HEK293T (cell line): ENCODE measurements at regions not wholly inside any gene's neighbourhood (a gene's known extent, or its start where the extent isn't known, plus 50 kb on each side); places are given as distances from the start of the nearest gene placed in this dataset.

ENCODE experiments used
- ARNT ChIP-seq: fragments of 450-650 bp; IDR thresholded peaks from 2 replicates; pipeline ENCODE4 v1.6.1; 2017; ENCODE audit warnings: mild to moderate bottlenecking
- BHLHE40 ChIP-seq: fragments of 450-650 bp; IDR thresholded peaks from 2 replicates; pipeline ENCODE4 v1.6.1; 2016; ENCODE audit warnings: mild to moderate bottlenecking, moderate library complexity, borderline replicate concordance
- CTBP1 ChIP-seq: fragments of 450-650 bp; IDR thresholded peaks from 2 replicates; pipeline ENCODE4 v1.6.1; 2016; ENCODE audit warnings: borderline replicate concordance
- ELF4 ChIP-seq: fragments of 450-650 bp; IDR thresholded peaks from 2 replicates; pipeline ENCODE4 v1.6.1; 2017; ENCODE audit warnings: antibody characterized with exemption
- FOXA1 ChIP-seq: fragments of 450-650 bp; IDR thresholded peaks from 2 replicates; pipeline ENCODE4 v1.6.1; 2016; ENCODE audit warnings: mild to moderate bottlenecking
- FOXK2 ChIP-seq: fragments of 450-650 bp; IDR thresholded peaks from 2 replicates; pipeline ENCODE4 v1.6.1; 2016; ENCODE audit warnings: mild to moderate bottlenecking
- FOXM1 ChIP-seq: fragments of 450-650 bp; IDR thresholded peaks from 2 replicates; pipeline ENCODE4 v1.6.1; 2017; ENCODE audit warnings: mild to moderate bottlenecking, borderline replicate concordance
- NFRKB ChIP-seq: fragments of 450-650 bp; IDR thresholded peaks from 2 replicates; pipeline ENCODE4 v1.6.1; 2016; ENCODE audit warnings: mild to moderate bottlenecking, moderate library complexity
- SP1 ChIP-seq: fragments of 450-650 bp; IDR thresholded peaks from 2 replicates; pipeline ENCODE4 v1.6.1; 2017
- SUZ12 ChIP-seq: fragments of 450-650 bp; IDR thresholded peaks from 2 replicates; pipeline ENCODE4 v1.6.1; 2016; ENCODE audit warnings: mild to moderate bottlenecking
- TARDBP ChIP-seq: fragments of 450-650 bp; IDR thresholded peaks from 2 replicates; pipeline ENCODE4 v1.6.1; 2016
- ZNF384 ChIP-seq: fragments of 450-650 bp; IDR thresholded peaks from 2 replicates; pipeline ENCODE4 v1.6.1; 2016
- TF ChIP-seq, protein P1 (sequence below): fragments of 450-650 bp; IDR thresholded peaks from 2 replicates; pipeline ENCODE4 v1.6.1; 2016

DNA sequence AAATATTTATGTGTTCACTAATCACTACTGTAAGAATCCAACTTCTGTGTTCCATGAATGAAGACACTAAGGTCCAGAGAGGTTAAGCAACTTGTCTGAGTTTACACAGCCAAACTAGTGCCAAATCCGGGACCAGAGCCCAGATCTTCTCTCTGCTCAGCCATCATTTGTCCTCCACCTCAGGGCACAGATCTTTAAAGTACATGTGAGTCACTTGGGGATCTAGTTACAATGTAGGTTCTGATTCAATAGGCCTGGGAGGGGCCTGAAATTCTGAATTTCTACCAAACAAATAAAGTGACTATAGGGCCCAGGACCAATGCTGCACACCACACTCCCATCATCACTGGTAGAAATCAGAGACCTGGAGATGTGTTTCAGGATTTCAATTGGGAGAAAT is 162.9 kb downstream of the GXYLT1 start:
- TF ChIP-seq ARNT = no peak
- no peak for TF ChIP-seq FOXA1
- TF ChIP-seq CTBP1 = no peak
- no peak for TF ChIP-seq SP1
- TF ChIP-seq FOXK2 = no peak
- TF ChIP-seq ZNF384 = no peak
- no peak for TF ChIP-seq ELF4
- no peak for TF ChIP-seq SUZ12
- TF ChIP-seq FOXM1 = no peak
- TF ChIP-seq TARDBP = no peak
- no peak for TF ChIP-seq NFRKB
- no peak for TF ChIP-seq BHLHE40
- TF ChIP-seq, protein P1, sequence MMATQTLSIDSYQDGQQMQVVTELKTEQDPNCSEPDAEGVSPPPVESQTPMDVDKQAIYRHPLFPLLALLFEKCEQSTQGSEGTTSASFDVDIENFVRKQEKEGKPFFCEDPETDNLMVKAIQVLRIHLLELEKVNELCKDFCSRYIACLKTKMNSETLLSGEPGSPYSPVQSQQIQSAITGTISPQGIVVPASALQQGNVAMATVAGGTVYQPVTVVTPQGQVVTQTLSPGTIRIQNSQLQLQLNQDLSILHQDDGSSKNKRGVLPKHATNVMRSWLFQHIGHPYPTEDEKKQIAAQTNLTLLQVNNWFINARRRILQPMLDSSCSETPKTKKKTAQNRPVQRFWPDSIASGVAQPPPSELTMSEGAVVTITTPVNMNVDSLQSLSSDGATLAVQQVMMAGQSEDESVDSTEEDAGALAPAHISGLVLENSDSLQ = no peak
